HG02840 (cell line): ENCODE measurements at regions not wholly inside any gene's neighbourhood (a gene's known extent, or its start where the extent isn't known, plus 50 kb on each side); places are given as distances from the start of the nearest gene placed in this dataset.

Experiments
- ATAC-seq: cut with Tn5 transposase; IDR thresholded peaks from one replicate; pipeline ENCODE4 v1.9.1; 2021; ENCODE audit warnings: mild to moderate bottlenecking, moderate library complexity, moderate number of reproducible peaks; ENCODE audit not compliant: unreplicated experiment, low FRiP score

DNA sequence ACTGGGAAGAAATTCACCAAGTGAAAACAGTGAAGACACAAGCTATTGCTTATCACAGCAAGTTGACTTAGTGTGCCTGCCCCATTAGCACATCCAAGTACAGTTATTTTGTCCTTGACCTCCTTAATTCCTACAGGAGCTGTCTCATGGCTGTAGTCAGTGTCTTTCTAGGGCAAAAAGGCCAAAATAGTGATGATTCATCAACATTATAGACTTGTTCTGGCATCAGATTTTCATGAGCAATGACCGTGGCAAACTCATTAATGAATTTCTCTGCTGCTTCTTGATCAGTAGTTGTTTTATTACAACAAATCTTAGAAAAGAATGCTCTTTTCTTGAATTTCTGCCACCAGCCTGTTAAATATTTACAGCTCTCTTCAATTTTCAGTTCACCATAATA is 1169.3 kb upstream of the DDX18 start:
- ATAC-seq = no peak

DNA sequence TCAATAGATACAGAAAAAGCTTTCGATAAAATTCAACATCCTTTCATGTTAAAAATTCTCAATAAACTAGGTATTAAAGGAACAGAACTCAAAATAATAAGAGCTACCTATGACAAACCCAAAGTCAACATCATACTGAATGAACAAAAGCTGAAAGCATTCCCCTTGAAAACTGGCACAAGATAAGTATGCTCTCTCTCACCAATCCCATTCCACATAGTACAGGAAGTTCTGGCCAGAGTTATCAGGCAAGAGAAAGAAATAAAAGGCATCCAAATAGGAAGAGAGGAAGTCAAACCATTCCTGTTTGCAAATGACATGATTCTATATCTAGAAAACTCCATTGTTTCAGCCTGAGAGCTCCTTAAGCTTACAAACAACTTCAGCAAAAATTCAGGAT is 1145.8 kb upstream of the DDX18 start:
- ATAC-seq = no peak

DNA sequence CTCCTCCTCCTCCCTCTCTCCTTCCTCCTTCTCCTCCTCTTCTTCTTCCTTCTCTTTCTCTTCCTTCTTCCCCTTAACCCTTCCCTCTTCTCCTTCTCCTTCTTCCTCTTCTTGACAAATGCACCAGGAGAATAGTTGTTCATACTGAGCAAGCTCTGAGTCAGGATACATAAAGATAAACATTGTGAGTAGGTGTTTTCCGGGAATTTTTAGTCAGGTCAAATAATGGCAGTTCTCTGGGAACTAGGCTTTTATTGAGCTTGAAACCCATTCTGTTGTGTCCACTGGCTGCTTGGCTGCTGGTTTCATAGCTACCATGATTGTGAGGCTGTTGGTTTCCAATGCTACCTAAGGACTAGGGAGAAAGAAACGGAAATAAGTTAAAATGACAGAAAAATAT is 1144.7 kb upstream of the DDX18 start:
- no peak for ATAC-seq

DNA sequence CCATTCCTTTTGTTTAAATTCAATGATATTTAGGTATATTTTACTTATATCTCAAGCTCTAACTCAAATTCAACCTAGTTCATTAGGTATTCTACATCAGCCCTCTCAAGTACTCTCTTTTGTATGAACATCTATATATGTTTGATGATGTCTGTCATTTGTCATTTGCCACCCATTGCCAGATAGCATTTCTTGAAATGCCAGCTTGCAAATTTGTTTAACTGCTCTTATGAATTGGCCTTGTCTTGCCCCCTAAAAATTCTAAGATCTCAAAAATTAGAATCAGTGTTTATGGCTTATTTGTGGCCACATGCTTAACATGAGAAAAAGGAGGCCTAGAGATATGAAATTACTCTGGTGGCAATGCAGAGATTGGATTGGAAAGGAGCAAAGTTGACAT is 1140.3 kb upstream of the DDX18 start:
- no peak for ATAC-seq

DNA sequence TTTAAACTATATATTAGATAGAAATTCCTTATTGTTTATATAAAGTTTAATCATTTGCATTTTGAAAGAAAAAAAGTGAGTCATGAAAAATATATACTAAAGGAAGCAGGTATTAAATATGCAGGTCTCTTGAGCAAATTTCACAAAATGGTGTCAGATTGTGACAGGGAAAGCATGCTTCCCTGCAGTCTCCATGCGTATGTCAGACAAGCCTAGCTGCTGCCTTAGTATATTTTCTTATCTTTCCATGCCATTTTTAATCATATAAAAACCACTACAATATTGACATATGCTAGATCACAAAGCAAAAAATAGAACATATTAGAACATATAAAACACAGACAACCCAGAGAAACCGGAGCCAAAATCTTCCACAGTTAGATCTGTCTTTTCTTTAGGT is 1137.7 kb upstream of the DDX18 start:
- ATAC-seq = no peak

DNA sequence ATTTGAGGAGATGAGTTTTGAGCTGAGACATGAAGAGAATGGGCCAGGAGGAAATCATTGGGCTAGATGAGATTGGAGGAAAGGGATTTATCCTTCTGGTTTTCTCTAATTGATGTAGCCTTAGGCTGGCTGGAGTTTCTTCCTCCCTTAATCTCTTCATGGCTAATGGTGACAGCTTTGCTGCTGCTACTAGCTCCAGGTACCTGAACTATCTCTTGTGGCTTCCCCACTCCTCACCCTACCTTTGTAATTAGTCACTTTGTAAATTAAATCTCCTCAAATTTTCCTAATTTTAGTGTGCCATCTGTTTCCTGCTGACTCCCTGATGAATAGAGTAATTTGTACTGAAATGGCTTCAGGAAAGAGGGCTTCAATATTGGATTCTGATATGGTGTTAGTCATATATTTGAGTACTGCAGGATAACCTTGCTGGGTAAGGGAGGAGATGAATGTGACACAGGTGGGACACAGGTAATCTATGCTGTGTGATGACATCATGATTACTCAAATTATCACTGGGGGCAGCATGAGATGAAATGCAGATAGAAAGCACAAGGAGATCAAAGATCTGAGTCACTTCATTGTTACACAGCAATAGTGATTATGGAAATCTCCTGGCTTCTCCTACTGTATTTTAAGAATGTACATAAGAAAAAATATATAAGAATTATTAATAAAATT is 1134.1 kb upstream of the DDX18 start:
- ATAC-seq = no peak

DNA sequence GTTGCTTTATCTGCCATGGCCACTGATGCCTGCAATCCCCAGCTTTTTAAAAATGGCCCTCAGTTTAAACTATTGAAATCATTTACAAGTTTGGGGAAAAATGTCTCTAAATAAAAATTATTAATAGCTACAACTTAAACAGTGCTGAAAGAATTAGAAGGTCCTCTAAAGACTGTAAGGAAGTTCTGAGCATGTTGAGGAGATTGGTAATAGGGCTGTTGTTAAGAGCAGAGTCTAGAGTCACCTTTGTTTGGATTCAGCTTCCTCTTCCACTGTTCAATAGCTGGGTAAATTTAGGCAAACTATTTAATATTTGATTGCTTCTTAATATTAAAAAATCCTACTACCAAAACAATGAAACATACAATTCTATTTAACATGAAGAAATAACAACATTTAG is 1127.1 kb upstream of the DDX18 start:
- ATAC-seq = no peak

DNA sequence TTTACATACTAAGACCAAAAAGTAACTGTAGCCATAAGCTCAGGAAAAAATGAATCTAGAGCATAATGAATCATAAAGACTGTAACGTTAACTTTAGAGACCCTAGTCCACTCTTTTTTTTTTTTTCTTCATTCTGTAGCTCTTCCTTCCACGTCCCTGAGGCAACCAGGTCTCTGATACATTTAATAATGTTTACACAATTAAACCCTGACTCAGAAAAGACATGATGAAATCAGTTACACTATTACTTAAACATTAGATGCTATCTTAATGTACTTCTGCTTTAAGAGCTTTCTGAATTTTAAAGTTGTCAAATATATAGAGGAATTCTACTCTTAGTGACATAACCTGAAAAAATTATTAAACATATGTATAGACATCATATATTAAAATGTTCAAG is 1121.5 kb upstream of the DDX18 start:
- no peak for ATAC-seq

DNA sequence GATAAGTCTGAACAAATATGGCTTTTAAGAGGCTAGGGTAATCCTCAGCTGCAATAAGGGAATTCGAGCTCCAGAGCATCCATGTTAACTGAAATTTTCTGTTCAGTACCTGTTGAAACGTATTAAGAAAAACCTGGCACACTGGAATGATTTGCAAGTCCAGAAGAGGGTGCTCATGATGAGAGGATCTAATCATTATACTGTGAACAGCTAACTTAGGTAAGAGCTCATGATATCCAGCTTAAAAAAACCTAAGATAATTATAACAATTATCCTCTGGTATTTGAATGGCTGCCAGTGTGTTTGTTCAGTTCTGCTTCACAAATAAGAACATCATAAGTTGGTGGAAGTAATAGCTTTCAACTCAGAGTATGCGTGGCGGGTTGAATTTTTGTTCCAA is 1118.3 kb upstream of the DDX18 start:
- no peak for ATAC-seq

DNA sequence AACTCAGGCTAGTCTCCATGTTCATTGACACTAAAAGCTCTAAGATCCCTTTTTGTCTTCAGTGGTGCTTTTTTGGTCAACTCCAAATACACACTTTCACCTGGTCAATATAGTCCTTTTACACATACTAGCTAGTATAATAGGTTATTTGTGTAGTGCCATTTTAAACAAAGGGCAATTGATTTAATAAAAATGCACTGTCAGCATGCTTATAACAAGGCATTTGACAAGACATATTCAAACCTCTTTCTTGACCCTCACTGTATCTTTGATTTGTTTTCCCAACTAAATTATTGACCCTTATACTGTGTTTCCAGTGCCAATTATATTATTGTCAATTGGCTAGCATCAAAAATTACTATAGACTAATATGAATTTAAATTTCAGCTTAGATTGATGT is 1117.6 kb upstream of the DDX18 start:
- no peak for ATAC-seq

DNA sequence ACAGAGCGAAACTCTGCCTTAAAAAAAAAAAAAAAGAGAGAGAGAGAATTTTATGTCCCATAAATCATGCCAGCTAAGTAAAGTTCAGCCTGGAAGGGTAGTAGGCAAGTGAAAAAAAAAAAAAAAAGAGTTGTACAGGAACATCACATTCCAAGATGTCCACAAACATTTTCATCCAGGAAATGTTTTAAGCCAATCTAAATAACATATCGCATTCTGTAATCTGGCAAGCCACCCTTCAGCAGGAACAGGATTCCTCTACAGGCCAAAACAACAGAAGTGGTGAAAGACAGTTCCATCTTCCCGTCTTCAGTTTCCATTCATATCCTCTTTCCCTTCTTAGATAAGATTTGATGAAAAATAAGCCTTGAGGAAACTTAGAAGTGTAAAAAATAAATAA is 1108.1 kb upstream of the DDX18 start:
- ATAC-seq = no peak

DNA sequence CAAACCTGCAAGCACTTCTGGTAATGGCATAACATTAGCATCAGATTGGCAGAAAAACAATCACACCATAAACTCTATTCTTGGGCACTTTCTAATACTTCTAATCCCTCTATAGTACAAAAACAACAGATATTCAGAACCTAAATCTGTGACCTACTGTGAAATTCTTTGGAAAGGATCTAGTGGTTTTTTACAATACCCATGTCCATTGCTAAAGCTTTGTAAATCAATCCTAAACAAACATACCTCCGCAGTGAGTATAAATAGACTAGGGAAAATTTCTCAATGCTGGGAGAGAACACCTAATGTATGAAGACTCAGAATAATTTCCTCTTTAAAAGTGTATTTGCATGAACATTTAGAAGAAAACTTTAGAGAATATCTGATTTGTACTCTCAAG is 1098.5 kb upstream of the DDX18 start:
- ATAC-seq = no peak

DNA sequence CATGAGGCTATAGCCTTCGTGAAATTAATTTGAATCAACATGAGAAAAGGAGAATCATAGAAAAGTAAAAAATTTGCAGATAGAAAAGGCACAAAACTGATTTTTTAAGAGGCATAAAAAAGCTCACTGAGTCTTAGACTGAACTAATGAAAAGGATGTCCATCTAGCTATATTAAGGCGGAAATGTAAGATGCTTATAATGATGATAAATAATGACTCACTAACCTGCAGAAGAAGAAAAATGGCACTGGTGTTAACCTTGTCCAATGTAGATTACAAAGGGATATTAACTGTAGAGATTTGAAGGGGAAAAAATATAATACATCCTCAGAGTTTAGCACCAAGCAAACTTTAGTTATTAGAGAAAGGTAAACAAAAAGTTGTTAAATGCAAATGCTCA is 1098.0 kb upstream of the DDX18 start:
- no peak for ATAC-seq

DNA sequence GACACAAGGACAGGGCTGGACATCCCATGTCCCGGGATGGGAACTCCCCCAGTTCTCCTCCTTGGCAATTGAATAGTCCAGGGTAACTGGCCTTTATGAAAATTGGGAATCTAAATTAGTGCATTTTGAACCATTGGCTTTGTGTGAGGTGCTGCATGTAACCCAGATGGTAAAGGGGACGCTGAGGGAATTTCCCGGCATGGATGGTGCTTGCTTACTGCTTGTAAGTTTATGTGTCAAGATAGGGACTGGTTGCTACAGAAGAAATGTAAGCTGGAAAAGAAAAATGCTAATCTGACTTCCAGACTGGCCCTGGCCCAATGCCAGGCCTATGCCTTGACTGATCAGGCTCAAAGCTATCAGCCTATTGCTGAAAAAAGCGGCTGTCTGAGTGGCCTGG is 1096.7 kb upstream of the DDX18 start:
- no peak for ATAC-seq

DNA sequence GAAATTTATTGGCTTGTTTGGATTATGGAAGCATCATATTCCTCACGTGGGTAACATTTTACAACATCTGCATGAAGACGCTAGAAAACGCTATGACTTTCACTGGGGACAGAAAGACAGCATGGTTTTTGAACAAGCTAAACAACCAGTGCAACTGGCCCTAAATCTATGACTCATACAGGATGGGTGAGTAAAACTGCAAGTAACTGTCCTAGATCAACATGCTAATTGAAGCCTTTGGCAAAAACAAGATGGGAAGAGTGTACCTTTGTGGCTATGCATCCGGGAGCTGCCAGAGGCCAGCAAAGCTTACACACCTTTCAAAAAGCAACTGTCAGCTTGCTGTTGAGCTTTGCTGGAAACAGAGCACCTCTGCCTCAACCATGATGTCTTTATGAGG is 1096.0 kb upstream of the DDX18 start:
- ATAC-seq = no peak

DNA sequence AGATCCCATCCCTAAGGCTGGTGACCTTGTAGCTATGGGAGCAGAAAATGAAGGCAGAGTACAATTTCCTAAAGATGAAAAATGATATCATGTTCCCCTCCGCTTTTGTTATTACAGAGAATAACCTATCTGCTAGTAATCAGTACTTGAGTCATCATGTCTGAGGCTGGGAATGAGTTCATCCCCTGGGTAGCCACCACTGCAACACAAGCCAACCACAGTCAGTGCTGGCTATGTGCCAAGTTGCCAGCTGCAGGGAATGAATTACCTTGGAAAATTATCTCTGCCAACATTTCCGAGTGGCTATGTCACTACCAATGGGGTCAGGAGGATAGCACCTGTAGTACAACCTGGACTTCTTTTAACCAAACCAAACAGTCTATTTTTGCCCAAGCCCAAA is 1094.7 kb upstream of the DDX18 start:
- no peak for ATAC-seq

DNA sequence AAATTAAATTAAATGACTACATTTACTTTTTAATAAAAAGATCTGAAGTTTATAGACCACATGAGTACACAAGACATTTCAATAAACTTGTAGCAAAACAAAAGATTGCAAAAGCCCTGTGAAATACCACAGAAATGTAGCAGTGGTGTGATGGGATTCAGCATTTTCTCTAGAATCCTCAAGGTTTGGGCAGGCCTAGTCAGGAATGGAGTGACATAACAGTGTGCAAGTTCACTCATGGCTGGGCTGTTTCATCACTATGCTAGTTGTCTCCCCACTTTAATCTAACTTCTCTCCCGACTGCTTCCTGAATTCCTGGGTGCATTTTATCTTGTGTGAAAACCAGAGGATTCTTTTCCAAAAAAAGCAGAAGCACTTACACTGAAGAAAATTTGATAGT is 1089.9 kb upstream of the DDX18 start:
- no peak for ATAC-seq

DNA sequence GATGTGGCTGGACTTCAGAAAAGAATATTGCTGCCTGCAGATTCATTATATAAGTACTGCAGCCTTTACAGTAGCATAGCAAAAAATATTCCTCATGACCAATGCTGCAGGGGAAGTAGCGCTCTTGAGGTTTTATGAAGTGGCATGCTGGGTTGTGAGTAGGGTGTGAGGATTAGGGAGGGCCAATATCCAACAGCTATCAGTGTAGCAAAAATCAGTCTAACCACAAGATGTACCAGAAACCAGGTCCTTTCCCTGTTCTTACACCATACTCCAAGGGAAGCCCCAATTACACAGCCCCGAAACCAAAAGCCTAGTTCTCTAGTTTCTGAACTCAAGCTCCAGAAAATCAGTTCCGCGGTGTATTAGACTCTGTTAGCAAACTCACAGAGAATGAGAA is 1082.2 kb upstream of the DDX18 start:
- no peak for ATAC-seq

DNA sequence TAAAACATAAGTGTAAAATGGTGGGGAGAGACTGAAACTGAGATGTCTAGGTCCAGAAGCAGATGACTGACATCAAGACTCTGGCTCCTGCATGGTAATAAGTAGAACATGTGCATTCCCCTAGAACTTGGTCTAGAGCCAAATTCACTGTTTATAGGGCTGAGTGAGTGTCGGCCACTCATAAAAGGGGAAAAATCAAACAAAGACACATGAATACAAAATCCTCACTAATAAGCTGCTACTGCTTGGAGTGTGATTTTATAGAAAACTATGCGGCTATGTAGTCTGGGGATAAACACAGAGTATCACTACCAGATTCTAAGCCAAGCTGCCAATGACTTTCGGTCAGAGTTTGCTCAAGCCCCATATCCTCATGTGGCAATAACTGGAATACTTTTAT is 1080.8 kb upstream of the DDX18 start:
- no peak for ATAC-seq

DNA sequence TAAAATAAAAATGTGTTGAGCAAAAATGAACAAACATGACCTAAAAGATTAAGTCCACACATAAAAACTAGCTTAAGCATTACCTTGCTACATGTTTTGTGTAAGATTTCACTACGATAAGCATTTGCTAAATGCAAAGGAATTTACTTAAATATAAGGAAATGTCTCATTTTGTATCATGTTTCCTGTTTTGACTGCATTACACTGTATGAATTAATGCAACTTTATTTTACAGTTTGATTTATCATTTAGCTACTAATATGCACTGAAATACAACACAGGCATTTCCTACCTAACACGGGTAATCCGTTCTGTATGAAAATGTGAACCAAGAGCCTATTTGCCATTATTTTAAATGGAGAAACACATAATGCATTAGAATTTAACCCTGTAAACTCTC is 1076.5 kb upstream of the DDX18 start:
- no peak for ATAC-seq

DNA sequence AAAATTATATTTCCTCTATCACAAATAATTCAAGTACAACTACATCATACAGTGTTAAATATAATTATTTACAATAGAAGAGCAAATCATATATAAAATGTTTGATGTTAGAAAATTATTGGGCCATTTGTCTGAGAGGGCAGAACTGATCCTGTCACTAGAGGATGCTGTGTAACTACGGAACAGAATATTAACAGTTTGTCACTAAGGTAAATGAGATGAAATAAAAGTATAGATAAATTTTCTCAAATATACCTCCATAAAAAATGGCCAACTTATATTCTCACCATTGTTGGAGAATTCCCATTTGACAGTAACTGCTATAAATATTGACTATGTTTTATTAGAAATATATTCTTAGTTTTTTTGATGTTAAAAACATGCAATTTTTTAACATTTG is 1067.4 kb upstream of the DDX18 start:
- ATAC-seq = no peak

DNA sequence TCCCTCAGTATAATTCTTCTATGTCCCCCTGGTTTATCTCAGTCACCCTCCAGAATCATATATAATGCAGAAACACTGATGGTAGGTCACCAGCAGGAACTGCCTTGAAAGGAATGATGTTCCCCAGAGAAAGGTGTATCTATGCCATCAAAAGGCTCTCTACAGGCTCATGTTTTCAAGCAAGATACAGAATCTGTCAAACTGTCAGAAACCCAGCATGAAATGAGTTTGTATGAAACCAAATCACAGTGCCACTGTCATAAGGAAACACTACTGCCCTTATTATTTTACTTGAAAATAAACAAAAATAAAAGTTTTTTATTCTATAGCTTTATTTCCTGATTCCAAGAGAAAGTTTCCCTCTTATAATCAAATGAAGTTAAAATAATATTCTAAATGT is 1064.5 kb upstream of the DDX18 start:
- no peak for ATAC-seq
